ENCODE measurements at regions not wholly inside any gene's neighbourhood (a gene's known extent, or its start where the extent isn't known, plus 50 kb on each side); places are given as distances from the start of the nearest gene placed in this dataset.

DNA sequence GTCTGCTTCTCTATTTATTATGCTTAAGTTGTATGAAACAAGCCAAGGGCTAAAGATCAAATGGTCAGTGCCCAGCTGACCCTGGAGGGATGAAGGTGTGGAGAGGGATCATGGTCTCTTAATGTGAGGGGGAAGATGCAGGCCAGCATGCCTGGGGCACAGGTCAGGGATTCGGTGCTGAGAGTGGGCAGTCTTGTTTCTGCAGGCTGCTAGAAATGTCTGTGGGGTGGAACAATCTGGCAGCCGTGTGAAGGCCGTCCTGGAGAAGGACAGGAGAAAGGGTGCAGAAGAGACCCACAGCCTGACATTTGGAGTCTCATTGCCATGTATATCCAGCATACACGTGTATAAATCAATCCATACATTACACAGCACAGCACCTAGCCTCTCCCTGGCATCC lies 258.3 kb upstream of the MOCS1 start:
- DNase-seq, result no peak

GRCh38 chr6:40188931-40189330 lies 254.7 kb upstream of the MOCS1 start:
- no peak for DNase-seq

GRCh38 chr6:40187535-40188144 lies 253.4 kb upstream of the MOCS1 start:
- DNase-seq, result no peak

DNA sequence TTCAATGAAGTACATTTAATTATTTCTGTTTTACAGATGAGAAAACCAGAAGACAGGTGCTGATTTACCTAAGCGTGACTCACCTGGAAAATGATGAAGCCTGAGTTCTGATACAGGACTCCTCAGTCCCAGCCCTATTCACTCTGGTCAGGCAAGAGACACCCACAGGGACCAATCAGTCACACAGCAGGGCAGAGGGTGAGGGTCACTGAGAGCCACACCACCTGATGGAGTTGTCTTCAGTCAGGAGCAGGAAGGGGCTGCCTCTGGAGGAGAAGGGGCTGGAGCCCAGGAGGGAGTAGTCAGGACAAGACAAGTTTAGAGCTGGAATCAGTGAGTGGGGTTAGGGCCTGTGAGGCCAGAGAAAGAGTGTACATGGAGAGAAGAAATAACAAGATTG lies 251.2 kb upstream of the MOCS1 start:
- DNase-seq, result no peak

DNA sequence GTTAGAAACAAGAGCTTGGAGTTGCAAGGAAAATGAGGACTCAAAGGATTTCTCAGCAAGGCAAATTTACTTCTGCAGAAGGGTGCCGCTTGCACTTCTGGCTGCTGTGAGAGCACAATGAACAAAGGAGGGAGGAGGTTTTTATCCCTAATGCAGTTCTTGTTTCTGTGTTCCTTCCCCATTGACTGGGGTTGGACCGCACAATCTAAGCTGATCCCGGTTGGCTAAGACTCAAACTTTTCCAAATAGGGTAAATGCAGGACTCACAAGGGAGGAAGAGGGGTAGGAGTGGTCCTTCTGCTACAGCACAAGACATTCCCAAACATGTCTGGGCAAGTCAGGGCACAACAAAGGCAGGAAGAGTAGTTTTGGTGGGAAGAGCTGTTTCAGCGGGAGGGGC lies 249.6 kb upstream of the MOCS1 start:
- DNase-seq, result no peak

- DNase-seq, result no peak
Measured at GRCh38 chr6:40181367-40181766, 247.1 kb upstream of the MOCS1 start.

GRCh38 chr6:40180271-40180670 lies 246.0 kb upstream of the MOCS1 start:
- no peak for DNase-seq

GRCh38 chr6:40179496-40179895 lies 245.2 kb upstream of the MOCS1 start:
- no peak for DNase-seq

GRCh38 chr6:40177598-40177997 lies 243.3 kb upstream of the MOCS1 start:
- no peak for DNase-seq

GRCh38 chr6:40176152-40176551 lies 241.9 kb upstream of the MOCS1 start:
- no peak for DNase-seq

DNA sequence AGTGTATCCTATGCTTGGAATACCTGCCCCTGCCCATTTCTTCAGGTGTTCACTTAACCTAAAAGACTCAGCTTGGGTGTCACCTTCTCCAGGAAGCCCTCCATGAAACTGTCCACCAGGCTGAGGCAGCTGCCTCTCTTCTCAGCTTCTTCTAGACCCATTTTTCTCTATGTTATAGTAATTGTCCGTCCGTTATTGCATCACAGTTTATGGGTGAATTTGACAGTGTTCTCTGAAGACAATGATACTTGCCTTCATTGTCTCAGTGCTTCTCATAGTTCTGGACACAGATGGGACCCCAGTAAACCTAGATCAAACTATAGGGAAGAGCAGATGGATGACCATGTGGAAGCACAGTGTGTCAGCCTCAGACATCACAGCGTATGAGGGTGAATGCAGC lies 238.0 kb upstream of the MOCS1 start:
- no peak for DNase-seq

DNA sequence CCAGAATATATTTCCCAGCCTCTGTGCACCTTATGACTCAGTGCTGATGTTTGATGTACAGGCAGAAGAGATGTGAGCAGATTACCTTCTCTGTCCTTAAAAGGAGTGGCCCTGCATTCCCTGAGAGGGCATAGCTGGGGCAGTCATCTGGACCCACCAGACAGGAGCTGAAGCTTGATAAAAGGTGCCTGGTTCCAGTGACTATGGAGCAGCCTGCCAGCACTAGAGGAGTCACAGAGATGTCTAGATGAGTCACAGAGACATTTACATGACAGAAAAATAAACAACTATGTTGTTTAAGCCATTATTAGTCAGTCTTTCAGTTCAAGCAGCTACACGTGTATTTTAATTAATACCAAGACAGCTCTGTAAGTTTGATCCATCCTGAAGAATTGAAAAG lies 237.1 kb upstream of the MOCS1 start:
- DNase-seq, result no peak

GRCh38 chr6:40170856-40171255 lies 236.6 kb upstream of the MOCS1 start:
- no peak for DNase-seq

- no peak for DNase-seq
Measured at GRCh38 chr6:40169878-40170277, 235.6 kb upstream of the MOCS1 start.

- no peak for DNase-seq
Measured at GRCh38 chr6:40166963-40167362, 232.7 kb upstream of the MOCS1 start.

GRCh38 chr6:40165036-40165709 lies 230.9 kb upstream of the MOCS1 start:
- DNase-seq, result no peak

DNA sequence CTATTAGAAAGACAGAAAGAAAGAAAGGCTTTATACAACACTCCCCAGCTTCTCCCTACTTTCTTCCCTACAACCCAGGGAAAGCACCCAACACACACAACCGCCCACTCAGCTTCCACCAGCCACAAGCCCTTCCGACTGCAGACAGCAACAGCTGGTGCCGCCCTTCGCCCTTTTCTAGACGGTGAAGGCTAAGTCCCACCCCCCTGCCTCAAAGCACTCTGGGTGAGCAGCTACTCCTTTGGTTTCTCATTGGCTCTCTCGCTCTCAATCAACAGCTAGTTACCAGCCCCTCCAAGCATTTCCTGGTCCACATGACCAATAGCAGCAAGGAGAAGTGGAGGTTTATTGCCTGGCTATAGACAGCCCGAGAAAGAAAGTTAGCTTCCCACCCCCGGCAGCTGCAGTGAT lies 230.1 kb upstream of the MOCS1 start:
- DNase-seq, result no peak

DNA sequence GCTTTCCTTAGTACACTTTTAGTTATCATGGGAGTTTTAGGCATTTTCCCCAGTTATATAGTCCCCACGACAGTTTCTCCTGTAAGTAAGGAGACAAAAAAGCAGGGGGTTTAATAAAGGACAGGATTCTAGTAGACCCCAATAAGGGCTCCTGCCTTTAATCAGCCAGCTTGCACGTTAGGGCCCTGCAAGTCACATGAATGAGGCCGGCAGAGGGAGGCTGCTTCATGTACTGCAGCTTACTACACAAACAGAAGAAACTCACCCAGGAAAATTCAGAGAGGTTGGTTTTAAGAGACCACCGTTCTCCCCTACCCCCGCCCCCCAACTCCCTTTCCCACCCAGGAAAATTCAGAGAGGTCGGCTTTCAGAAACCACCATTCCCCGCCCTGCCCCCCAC lies 229.7 kb upstream of the MOCS1 start:
- DNase-seq, result no peak

- DNase-seq, result no peak
Measured at GRCh38 chr6:40162074-40162473, 227.8 kb upstream of the MOCS1 start.

GRCh38 chr6:40160826-40161225 lies 226.6 kb upstream of the MOCS1 start:
- no peak for DNase-seq

- DNase-seq, result no peak
Measured at GRCh38 chr6:40159865-40160264, 225.6 kb upstream of the MOCS1 start.

- no peak for DNase-seq
Measured at GRCh38 chr6:40152701-40153436, 218.6 kb upstream of the MOCS1 start.

- no peak for DNase-seq
Measured at GRCh38 chr6:40152196-40152595, 217.9 kb upstream of the MOCS1 start.

- no peak for DNase-seq
Measured at GRCh38 chr6:40148882-40149573, 214.8 kb upstream of the MOCS1 start.
